SHP77 (cell line): ENCODE measurements at regions not wholly inside any gene's neighbourhood (a gene's known extent, or its start where the extent isn't known, plus 50 kb on each side); places are given as distances from the start of the nearest gene placed in this dataset.

Source experiments
- DNase-seq, 2 experiments: peaks; one replicate each; lab custom pipeline; 2025; lab: John Stamatoyannopoulos, UW

DNA sequence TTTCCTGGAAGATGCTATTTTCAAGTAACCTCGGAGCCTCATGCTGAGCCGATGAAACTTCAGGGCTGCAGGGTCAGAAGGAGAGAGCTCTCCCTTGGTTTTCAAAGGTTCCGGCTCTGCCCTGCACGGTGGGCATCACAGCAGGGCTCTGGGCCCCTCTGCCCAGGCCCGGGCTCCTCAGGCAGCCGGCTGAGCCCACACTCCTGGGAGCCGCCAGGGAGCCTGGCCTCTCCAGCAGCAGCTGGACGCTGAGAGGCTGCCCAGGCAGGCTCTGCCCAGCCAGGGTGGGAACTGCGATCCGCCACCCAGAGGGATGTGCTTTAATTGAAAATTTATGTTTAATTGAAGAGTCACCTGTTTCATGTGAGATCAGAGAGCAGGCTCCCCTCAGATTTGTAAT lies 97.5 kb upstream of the MGMT start:
- DNase-seq, result no peak

- DNase-seq, result no peak
These were observed 95.5 kb upstream of the MGMT start for GRCh38 chr10:129371541-129371940.

DNA sequence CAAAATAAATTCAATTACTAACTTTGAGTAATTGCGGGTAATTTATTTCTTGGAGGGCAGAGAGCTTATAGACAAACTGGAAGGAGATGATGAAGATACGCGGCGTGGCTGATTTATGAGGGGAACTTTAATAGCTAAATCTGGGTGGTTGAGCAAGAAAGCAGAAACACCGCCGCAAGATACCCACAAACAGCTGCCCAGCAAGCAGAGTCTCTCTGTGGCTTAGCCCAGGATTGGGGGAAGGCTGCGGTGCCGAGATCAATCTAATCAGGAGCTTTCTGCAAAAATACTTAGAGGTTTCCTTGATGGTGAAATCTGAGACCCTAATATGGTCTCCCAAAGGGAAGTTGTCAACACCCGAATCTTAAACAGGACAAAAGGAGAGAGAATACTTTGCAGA lies 94.9 kb upstream of the MGMT start:
- DNase-seq, result no peak

DNA sequence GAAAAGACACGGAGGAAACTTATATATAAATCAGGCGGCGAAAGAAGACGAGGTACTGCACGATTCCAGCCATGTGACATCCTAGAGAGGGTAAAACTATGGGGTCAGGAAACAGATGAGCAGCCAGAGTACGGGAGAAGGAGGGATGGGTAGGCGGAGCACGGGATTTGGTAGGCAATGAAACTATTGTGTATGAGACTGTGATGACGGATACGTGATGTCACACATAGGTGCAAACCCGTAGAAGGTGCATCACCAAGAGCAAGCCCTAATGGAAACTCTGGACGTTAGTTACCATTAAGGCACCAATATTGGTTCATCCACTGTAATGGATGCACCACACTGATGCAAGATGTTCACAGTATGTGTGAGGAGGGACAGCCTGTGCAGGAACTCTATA lies 93.8 kb upstream of the MGMT start:
- no peak for DNase-seq

DNA sequence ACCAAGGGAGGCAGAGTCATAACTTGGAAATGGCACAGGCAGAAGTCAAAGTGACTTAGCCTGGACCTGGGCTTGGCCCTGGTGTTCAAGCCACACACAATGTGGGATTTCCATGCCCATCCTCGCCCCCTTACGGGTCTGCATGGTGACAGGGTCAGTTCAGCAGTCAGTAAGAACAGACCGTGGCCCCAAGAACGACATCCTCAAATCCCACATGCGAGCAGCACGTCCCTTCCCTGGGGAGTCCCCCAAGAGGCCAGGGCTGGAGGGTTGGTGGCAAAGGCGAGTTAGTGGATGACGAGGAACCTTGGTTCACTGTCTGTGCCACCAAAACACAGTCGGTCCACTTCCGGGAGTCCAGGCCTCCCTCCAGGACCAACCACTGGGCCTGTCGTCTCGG lies 93.3 kb upstream of the MGMT start:
- no peak for DNase-seq

- DNase-seq, result no peak
These were observed 91.9 kb upstream of the MGMT start for GRCh38 chr10:129375171-129375570.

DNA sequence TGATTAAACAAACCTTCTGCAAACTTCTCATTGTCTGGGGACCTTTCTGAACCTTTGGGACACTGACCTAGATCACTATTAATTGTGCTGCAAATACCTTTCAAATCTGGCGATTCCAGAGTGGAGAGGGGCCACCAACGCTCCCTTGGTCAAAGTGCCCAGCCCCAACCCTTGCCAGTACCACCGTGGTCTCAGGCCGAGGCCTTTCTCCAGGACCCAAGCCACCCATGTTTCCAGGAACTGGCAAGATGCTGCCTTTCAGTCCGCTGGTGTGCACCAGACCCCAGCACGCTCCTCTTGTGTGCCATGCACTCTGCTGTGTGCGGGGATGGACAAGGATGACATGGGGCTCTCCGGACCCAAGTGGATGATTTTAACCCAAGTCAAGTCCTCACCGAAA lies 91.1 kb upstream of the MGMT start:
- DNase-seq, result no peak

GRCh38 chr10:129380279-129380678 lies 86.8 kb upstream of the MGMT start:
- DNase-seq, result no peak

- DNase-seq, result no peak
These were observed 85.3 kb upstream of the MGMT start for GRCh38 chr10:129381741-129382140.

GRCh38 chr10:129382401-129382800 lies 84.6 kb upstream of the MGMT start:
- no peak for DNase-seq

GRCh38 chr10:129383651-129384050 lies 83.4 kb upstream of the MGMT start:
- DNase-seq, result no peak

DNA sequence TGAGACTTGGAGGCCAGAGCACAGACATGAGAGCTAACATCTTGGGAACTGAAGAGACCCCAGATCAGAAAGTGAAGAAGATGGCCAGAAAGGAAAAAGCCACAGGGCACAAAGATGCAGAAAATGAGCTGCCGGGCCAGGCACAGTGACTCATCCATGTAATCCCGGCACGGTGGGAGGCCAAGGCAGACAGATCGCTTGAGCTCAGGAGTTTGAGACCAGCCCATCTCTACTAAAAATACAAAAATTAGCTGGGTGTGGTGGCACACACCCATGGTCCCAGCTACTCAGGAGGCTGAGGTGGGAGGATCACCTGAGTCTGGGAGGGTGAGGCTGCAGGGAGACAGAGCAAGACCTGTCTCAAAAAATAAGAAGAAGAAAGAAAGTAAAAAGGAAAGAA lies 81.4 kb upstream of the MGMT start:
- DNase-seq, result no peak

GRCh38 chr10:129386415-129387257 lies 80.4 kb upstream of the MGMT start:
- DNase-seq, result no peak

GRCh38 chr10:129387258-129387525 lies 79.8 kb upstream of the MGMT start:
- DNase-seq, result no peak

- no peak for DNase-seq
These were observed 78.6 kb upstream of the MGMT start for GRCh38 chr10:129388435-129388834.

DNA sequence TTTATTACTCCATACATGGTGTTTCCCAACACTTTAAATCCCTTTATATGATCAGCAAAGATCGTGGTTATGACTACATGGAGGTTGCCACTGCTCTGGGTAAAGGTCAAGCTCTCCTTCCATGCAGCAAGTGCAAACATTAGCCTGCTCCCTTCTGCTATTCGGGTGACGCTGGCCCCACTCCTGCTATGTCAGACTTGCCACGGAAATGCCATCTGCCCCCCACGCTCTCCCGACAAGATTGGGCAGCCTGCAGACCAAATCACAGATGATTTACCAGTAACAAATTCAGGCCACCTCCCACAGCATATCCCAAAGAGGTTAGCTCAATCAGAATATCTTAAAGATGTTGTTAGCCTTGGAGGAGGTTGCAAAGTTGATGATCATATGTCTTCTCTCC lies 77.8 kb upstream of the MGMT start:
- DNase-seq, result no peak

- DNase-seq, result no peak
These were observed 76.9 kb upstream of the MGMT start for GRCh38 chr10:129390147-129390546.

GRCh38 chr10:129390726-129391125 lies 76.3 kb upstream of the MGMT start:
- no peak for DNase-seq

DNA sequence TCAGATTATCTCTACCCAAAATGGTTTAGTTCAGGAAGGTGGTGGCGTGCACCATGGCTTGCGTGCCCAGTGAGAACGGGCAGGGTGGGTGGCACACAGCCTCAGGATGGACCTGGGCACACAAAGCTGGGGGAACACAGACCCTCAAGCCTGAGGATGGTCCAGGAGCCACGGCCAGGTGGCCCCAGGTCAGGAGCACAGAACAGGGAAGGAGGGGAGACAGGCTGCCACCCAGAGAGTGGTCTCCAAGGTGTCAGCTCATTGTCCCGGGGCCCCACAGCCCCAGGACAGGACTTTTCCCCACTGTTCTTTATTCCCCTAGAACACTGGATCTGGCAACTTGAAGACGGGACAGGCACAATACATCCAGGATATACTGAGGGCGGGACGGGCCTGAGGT lies 75.6 kb upstream of the MGMT start:
- no peak for DNase-seq

GRCh38 chr10:129392855-129393254 lies 74.2 kb upstream of the MGMT start:
- DNase-seq, result no peak

DNA sequence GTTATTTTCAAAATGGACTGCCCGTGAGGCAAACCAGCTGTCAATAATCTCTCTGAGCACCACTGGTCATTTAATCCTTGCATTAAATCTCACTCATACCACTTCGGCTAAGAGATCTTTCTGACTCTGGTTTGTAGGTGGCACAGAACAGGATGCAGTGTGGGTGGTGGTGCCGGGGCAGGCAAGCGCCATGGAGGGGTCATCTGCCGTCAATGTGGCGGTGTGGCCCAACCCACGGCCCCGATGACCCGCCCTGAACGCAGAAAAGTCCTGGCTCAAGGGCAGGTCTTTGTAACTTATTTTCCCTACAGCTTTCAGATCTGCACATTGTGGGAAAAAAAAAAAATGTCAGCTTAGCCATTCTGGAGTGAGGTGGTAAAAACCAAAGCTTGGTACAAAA lies 73.2 kb upstream of the MGMT start:
- DNase-seq, result no peak

DNA sequence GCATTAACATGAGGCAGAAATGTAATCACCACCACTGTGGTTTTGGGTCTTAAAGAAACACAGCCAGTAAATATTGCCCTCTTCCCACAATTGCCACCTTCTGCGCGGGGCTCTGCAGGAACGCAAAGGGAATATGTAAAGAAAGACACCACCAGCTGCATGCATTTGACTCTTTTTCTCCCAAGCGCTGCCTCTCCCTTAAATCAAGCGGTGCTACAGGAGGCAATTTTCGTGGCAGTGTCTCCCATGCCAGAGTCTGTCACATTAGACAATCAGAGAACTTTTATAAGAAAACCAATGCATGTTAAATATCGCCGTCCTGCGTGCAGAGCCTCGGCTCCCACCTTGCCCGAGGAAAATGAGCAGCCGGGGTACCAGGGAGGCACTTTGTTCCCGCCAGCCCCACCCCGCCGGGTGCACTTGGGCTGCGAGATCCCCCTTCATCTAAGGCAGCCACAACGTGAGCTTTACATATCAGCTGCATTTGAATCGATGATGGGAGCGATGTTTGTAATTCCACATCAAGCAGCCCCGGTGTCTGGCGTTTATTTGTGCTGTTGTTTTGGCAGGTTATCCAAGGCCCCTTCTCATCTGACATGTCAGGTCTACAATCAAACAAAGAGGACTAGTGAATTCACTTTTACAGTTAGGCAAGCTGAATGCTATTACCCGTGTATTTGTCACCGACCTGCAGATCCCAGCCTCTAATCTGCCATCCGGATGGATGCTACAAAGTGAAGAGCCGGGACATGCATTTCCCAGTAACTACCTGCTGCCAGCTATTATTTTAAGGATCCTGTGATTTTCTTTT lies 72.3 kb upstream of the MGMT start:
- DNase-seq, result no peak

DNA sequence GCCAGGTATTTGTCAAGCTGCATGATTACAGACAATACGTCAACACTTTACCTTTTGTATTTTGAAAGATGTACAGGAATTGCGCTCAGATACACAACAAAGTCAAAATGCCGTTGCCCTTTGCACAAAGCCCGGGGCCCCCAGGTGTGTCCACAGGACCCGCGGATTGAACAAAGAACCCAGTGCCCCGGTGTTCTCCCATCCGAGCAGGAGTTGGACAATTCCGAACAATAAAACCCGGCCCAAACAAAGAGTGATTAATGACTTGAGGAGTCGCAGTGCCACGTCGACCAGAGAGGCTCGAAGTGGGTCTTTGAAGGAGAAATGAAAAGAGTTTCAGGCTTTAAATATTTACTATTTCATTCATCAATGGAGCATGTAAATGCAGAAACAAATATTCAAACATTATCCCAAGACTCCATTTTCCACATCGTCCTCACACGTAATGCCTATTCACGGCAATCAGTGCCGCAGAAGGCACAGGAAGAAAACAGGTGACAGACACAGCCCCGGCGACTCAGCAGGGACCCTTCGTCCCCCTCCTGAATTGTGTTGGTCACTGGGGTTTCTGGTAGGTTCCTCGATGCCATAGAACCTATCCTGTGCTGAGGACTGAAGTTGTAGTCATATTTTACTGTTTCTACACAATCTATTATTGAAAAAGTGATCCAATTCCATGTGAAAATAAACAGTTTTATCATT lies 70.9 kb upstream of the MGMT start:
- no peak for DNase-seq
